Ovary (tissue), 3 donors: ENCODE measurements at regions not wholly inside any gene's neighbourhood (a gene's known extent, or its start where the extent isn't known, plus 50 kb on each side); places are given as distances from the start of the nearest gene placed in this dataset.

ENCODE experiments used
- CTCF ChIP-seq, 3 donors: fragments of 450-650 bp in 2 of 3; fragments of 200-600 bp in 1 of 3; IDR thresholded peaks; one replicate each; pipeline versions ENCODE4 v1.5.1 to v1.8.0; 2016 to 2022; ENCODE audit warnings: antibody characterized with exemption in 3 of 3, mild to moderate bottlenecking in 1 of 3
- EP300 ChIP-seq: sonication (generic); formaldehyde crosslinking; IDR thresholded peaks from one replicate; pipeline ENCODE4 v1.6.1; 2017; ENCODE audit warnings: antibody characterized with exemption
- donor health status: DM: no; HTN: no; CAD: no.

- TF ChIP-seq CTCF (IDR thresholded peaks at IDR 0.05) (no peak), EP300 (no peak)
These were observed 218.5 kb downstream of the SLC6A15 start for GRCh38 chr12:84694116-84694515.
